HS-5 (cell line): ENCODE measurements at regions not wholly inside any gene's neighbourhood (a gene's known extent, or its start where the extent isn't known, plus 50 kb on each side); places are given as distances from the start of the nearest gene placed in this dataset.

ENCODE experiments used
- DNase-seq: peaks from one replicate; pipeline ENCODE4 v3.0.0-alpha.2; 2012; ENCODE audit warnings: low read depth

- DNase-seq: no peak
These were observed 103.6 kb downstream of the ACKR3 start for GRCh38 chr2:236673126-236673822.

- DNase-seq: no peak
These were observed 104.2 kb downstream of the ACKR3 start for GRCh38 chr2:236673823-236674185.

GRCh38 chr2:236674238-236674637 lies 104.6 kb downstream of the ACKR3 start:
- no peak for DNase-seq

GRCh38 chr2:236674646-236675045 lies 105.0 kb downstream of the ACKR3 start:
- no peak for DNase-seq

- no peak for DNase-seq
These were observed 105.4 kb downstream of the ACKR3 start for GRCh38 chr2:236675051-236675450.

- DNase-seq: no peak
These were observed 105.9 kb downstream of the ACKR3 start for GRCh38 chr2:236675526-236675925.

GRCh38 chr2:236676136-236676873 lies 106.7 kb downstream of the ACKR3 start:
- DNase-seq: no peak

GRCh38 chr2:236677368-236677767 lies 107.7 kb downstream of the ACKR3 start:
- DNase-seq: no peak

- no peak for DNase-seq
These were observed 108.8 kb downstream of the ACKR3 start for GRCh38 chr2:236678307-236678975.

GRCh38 chr2:236679884-236680860 lies 110.5 kb downstream of the ACKR3 start:
- DNase-seq: no peak

GRCh38 chr2:236682651-236683422 lies 113.2 kb downstream of the ACKR3 start:
- DNase-seq: no peak

GRCh38 chr2:236684504-236685256 lies 115.1 kb downstream of the ACKR3 start:
- no peak for DNase-seq

- no peak for DNase-seq
These were observed 115.7 kb downstream of the ACKR3 start for GRCh38 chr2:236685361-236685760.

GRCh38 chr2:236685979-236686520 lies 116.4 kb downstream of the ACKR3 start:
- DNase-seq: no peak

- DNase-seq: no peak
These were observed 116.9 kb downstream of the ACKR3 start for GRCh38 chr2:236686561-236686960.

- no peak for DNase-seq
These were observed 117.8 kb downstream of the ACKR3 start for GRCh38 chr2:236687296-236687965.

- no peak for DNase-seq
These were observed 118.5 kb downstream of the ACKR3 start for GRCh38 chr2:236688157-236688556.

- DNase-seq: no peak
These were observed 119.2 kb downstream of the ACKR3 start for GRCh38 chr2:236688563-236689392.

GRCh38 chr2:236689393-236689700 lies 119.7 kb downstream of the ACKR3 start:
- no peak for DNase-seq
